ENCODE measurements at regions not wholly inside any gene's neighbourhood (a gene's known extent, or its start where the extent isn't known, plus 50 kb on each side); places are given as distances from the start of the nearest gene placed in this dataset.

DNA sequence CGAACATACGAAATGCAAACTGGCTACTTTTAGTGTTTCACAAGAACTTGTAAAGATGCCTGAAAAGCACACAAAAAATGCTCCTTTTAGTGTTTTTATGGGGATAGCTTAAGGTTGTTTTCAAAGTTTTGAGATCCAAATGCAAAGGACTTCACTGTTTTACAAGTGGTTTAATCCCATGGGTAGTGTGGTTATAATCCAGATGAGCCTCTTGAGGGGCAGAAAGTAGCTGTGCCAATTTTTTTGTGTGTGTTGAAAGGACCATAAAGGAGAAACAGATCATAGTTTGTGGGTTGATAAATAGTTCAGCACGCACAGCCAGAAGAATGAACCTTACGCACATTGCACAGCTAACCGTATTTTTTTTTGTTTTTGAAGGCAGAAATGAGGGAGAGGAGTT, 126.9 kb upstream of the GIMD1 start:
- DNase-seq = no peak
- Histone ChIP-seq H3K4me3 (no peak overlapping the region), H3K9me3 (replicated peaks) (peaks cover 2% of the 10 kb centered on the region), H3K27ac (replicated peaks) (no peak overlapping the region), H3K36me3 (no peaks in the 10 kb centered on the region), H3K27me3 (ENCODE audit: low read depth) (no peaks in the 10 kb centered on the region), H3K4me1 (no peaks in the 10 kb centered on the region)
- intact Hi-C loops (cut with micrococcal nuclease) = no loop called here
- TF ChIP-seq, protein P1, sequence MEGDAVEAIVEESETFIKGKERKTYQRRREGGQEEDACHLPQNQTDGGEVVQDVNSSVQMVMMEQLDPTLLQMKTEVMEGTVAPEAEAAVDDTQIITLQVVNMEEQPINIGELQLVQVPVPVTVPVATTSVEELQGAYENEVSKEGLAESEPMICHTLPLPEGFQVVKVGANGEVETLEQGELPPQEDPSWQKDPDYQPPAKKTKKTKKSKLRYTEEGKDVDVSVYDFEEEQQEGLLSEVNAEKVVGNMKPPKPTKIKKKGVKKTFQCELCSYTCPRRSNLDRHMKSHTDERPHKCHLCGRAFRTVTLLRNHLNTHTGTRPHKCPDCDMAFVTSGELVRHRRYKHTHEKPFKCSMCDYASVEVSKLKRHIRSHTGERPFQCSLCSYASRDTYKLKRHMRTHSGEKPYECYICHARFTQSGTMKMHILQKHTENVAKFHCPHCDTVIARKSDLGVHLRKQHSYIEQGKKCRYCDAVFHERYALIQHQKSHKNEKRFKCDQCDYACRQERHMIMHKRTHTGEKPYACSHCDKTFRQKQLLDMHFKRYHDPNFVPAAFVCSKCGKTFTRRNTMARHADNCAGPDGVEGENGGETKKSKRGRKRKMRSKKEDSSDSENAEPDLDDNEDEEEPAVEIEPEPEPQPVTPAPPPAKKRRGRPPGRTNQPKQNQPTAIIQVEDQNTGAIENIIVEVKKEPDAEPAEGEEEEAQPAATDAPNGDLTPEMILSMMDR (IDR thresholded peaks at IDR 0.05; ENCODE audit: borderline replicate concordance) = no peak

DNA sequence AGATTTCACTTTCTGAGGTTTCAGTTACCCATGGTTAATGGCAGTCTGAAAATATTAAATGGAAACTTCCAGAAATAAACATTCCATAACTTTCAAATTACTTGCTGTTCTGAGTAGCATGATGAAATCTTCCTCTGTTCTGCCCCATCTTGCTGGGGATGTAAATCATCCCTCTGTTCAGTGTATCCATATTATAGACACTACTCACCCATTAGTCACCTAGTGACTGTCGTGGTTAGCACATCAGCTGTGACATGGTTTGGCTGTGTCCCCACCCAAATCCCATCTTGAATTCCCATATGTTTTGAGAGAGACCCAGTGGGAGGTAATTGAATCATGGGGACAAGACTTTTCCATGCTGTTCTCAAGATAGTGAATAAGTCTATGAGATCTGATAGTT, 125.5 kb upstream of the GIMD1 start:
- H3K27me3 ChIP-seq (ENCODE audit: low read depth) = no peaks in the 10 kb centered on the region
- intact Hi-C loops (cut with micrococcal nuclease) = no loop called here
- no peaks in the 10 kb centered on the region for H3K36me3 ChIP-seq
- no peak for DNase-seq
- H3K4me3 ChIP-seq = no peak overlapping the region
- TF ChIP-seq, protein P1 (IDR thresholded peaks at IDR 0.05; ENCODE audit: borderline replicate concordance) = no peak
- no peaks in the 10 kb centered on the region for H3K4me1 ChIP-seq
- no peak overlapping the region for H3K27ac ChIP-seq (replicated peaks)
- peaks cover 4% of the 10 kb centered on the region for H3K9me3 ChIP-seq (replicated peaks)

DNA sequence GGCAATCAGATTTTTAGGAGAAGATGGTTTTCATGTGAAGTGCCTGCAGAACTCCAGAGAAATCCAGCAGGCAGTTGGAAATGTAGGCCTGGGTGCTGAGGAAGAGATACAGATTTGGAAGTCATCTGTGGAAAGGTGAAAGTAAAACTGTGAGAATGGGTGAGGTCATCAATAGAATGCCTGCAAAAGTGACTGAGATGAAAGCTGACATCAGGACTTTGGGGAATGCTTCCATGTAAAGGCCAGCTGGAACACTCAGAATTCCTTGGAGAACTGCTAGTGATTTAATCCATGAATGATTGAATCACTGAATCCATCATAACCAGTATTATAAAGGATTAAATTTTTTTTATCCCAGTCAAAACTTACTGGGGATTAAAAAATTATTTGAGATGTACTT, 124.5 kb upstream of the GIMD1 start:
- Histone ChIP-seq H3K9me3 (replicated peaks) (peaks cover 4% of the 10 kb centered on the region), H3K27me3 (ENCODE audit: low read depth) (no peaks in the 10 kb centered on the region), H3K4me3 (no peak overlapping the region), H3K27ac (replicated peaks) (no peak overlapping the region), H3K4me1 (no peaks in the 10 kb centered on the region), H3K36me3 (no peaks in the 10 kb centered on the region)
- DNase-seq = no peak
- intact Hi-C loops (cut with micrococcal nuclease) = no loop called here
- TF ChIP-seq, protein P1 (IDR thresholded peaks at IDR 0.05; ENCODE audit: borderline replicate concordance) = no peak

DNA sequence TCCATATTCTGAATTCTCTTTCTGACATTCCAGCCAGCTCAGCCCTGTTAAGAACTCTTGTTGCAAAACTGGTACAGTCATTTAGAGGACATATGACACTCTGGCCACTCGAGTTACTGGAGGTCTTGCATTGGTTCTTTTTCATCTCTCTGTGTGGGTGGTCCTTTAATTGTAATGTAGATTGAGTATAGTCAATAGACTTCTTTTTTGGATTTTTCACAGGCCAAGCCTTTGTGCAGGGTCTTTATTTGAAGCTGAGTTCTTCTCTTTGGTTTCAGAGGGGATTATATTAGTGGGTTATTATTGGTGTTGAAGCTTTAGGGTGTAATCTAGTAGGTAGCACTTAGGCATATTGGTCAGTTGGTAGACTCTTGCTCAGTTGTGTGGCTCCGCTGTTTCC, 118.0 kb upstream of the GIMD1 start:
- Histone ChIP-seq H3K9me3 (replicated peaks) (peaks cover 13% of the 10 kb centered on the region), H3K27ac (replicated peaks) (no peak overlapping the region), H3K4me1 (no peaks in the 10 kb centered on the region), H3K27me3 (ENCODE audit: low read depth) (peaks cover 5% of the 10 kb centered on the region), H3K4me3 (no peak overlapping the region), H3K36me3 (no peaks in the 10 kb centered on the region)
- DNase-seq = no peak
- intact Hi-C loops (cut with micrococcal nuclease) = no loop called here
- TF ChIP-seq, protein P1 (IDR thresholded peaks at IDR 0.05; ENCODE audit: borderline replicate concordance) = no peak

DNA sequence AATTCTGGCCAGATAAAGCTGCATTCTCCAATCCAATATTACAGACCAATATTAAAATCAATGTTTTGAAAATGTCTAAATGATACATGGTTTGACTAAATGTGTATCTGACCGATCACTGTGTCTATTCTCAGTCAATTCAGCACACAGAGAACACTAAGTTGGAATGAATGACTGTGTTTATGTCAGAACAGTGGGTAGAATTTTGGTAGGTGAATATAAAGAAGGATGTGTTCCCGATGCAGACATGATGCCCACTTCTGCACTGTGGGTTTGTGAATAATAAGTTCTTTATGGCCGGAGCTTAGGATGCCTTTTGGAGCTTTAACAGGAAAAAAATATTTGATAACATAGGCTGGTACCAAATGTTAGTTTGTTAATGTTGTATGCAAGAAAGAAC, 113.2 kb upstream of the GIMD1 start:
- peaks cover 9% of the 10 kb centered on the region for H3K9me3 ChIP-seq (replicated peaks)
- H3K4me3 ChIP-seq = no peak overlapping the region
- no peaks in the 10 kb centered on the region for H3K36me3 ChIP-seq
- DNase-seq = no peak
- no peaks in the 10 kb centered on the region for H3K4me1 ChIP-seq
- intact Hi-C loops (cut with micrococcal nuclease) = no loop called here
- no peaks in the 10 kb centered on the region for H3K27me3 ChIP-seq (ENCODE audit: low read depth)
- H3K27ac ChIP-seq (replicated peaks) = no peak overlapping the region
- TF ChIP-seq, protein P1 (IDR thresholded peaks at IDR 0.05; ENCODE audit: borderline replicate concordance) = no peak

DNA sequence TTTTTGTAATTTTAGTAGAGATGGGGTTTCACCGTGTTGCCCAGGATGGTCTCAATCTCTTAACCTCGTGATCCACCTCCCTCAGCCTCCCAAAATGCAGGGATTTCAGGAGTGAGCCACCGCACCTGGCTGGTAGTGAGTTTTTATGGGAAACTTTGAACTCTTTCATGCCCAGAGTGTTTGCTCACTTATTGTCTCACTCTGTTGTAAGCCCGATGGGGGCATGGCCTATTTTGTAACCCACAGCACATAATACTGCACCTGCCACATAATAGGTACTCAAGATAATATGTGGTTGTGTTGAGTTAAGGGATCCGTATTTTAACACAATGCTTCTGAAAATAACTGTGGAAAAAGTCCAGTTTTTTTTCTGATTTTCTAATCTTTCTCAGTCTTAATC, 109.6 kb upstream of the GIMD1 start:
- TF ChIP-seq, protein P1 (IDR thresholded peaks at IDR 0.05; ENCODE audit: borderline replicate concordance) = no peak
- intact Hi-C loops (cut with micrococcal nuclease) = no loop called here
- no peak for DNase-seq
- Histone ChIP-seq H3K36me3 (no peaks in the 10 kb centered on the region), H3K27me3 (ENCODE audit: low read depth) (no peaks in the 10 kb centered on the region), H3K9me3 (replicated peaks) (peaks cover 6% of the 10 kb centered on the region), H3K4me1 (no peaks in the 10 kb centered on the region), H3K27ac (replicated peaks) (no peak overlapping the region), H3K4me3 (no peak overlapping the region)
